Medulla oblongata (tissue), 1 donor: ENCODE measurements at regions not wholly inside any gene's neighbourhood (a gene's known extent, or its start where the extent isn't known, plus 50 kb on each side); places are given as distances from the start of the nearest gene placed in this dataset.

ENCODE experiments used
- DNase-seq: peaks from one replicate; pipeline ENCODE4 v3.0.0-alpha.2; 2015; ENCODE audit errors: extremely low spot score

GRCh38 chr22:49159711-49160110, 668.0 kb downstream of the BRD1 start:
- DNase-seq = no peak

- DNase-seq = no peak
Observed at GRCh38 chr22:49158741-49159564, 668.7 kb downstream of the BRD1 start.

- DNase-seq = no peak
Observed at GRCh38 chr22:49157529-49158339, 669.9 kb downstream of the BRD1 start.

- no peak for DNase-seq
Observed at GRCh38 chr22:49156662-49157285, 670.9 kb downstream of the BRD1 start.

- no peak for DNase-seq
Observed at GRCh38 chr22:49155770-49156580, 671.7 kb downstream of the BRD1 start.

- DNase-seq = no peak
Observed at GRCh38 chr22:49155039-49155769, 672.5 kb downstream of the BRD1 start.

- DNase-seq = no peak
Observed at GRCh38 chr22:49154433-49154832, 673.2 kb downstream of the BRD1 start.

GRCh38 chr22:49153921-49154320, 673.8 kb downstream of the BRD1 start:
- DNase-seq = no peak

- DNase-seq = no peak
Observed at GRCh38 chr22:49152939-49153770, 674.5 kb downstream of the BRD1 start.

GRCh38 chr22:49152127-49152938, 675.3 kb downstream of the BRD1 start:
- DNase-seq = no peak

GRCh38 chr22:49151256-49152126, 676.2 kb downstream of the BRD1 start:
- no peak for DNase-seq

GRCh38 chr22:49150801-49151221, 676.9 kb downstream of the BRD1 start:
- DNase-seq = no peak

GRCh38 chr22:49149721-49150608, 677.7 kb downstream of the BRD1 start:
- DNase-seq = no peak

- DNase-seq = no peak
Observed at GRCh38 chr22:49148895-49149418, 678.7 kb downstream of the BRD1 start.

GRCh38 chr22:49147617-49148175, 680.0 kb downstream of the BRD1 start:
- DNase-seq = no peak

- DNase-seq = no peak
Observed at GRCh38 chr22:49147171-49147570, 680.5 kb downstream of the BRD1 start.

GRCh38 chr22:49146511-49146910, 681.2 kb downstream of the BRD1 start:
- DNase-seq = no peak
